Body of pancreas (tissue), 4 donors: ENCODE measurements at regions not wholly inside any gene's neighbourhood (a gene's known extent, or its start where the extent isn't known, plus 50 kb on each side); places are given as distances from the start of the nearest gene placed in this dataset.

ENCODE experiments used
- CTCF ChIP-seq, 7 experiments: fragments of 450-650 bp in 4 of 7; fragments of 200-600 bp in 3 of 7; sonication (generic) in 3 of 7; IDR thresholded peaks; one replicate each; pipeline ENCODE4 v1.5.1; 2016 to 2019; ENCODE audit warnings: antibody characterized with exemption in 7 of 7
- POLR2A ChIP-seq, 3 donors: fragments of 450-650 bp; IDR thresholded peaks; one replicate each; pipeline ENCODE4 v1.6.1; 2016; ENCODE audit warnings: antibody characterized with exemption in 3 of 3, mild to moderate bottlenecking in 2 of 3

GRCh38 chr2:41145066-41145465 lies 693.2 kb upstream of the SLC8A1 start:
- TF ChIP-seq CTCF (IDR thresholded peaks at IDR 0.05) (no peak), POLR2A (IDR thresholded peaks at IDR 0.05) (no peak)
